HEK293 (cell line): ENCODE measurements at regions not wholly inside any gene's neighbourhood (a gene's known extent, or its start where the extent isn't known, plus 50 kb on each side); places are given as distances from the start of the nearest gene placed in this dataset.

Experiments
- ZBTB8A ChIP-seq: fragments of 450-650 bp; formaldehyde crosslinking; IDR thresholded peaks from 2 replicates; pipeline ENCODE4 v1.5.1; 2016; ENCODE audit warnings: missing biosample characterization, missing genetic modification characterization
- ZNF10 ChIP-seq: fragments of 450-650 bp; formaldehyde crosslinking; IDR thresholded peaks from 2 replicates; pipeline ENCODE4 v1.5.1; 2017; ENCODE audit warnings: missing biosample characterization, missing genetic modification characterization
- ZNF274 ChIP-seq, 2 experiments: fragments of 200-500 bp in 1 of 2; fragments of 450-650 bp in 1 of 2; sonication (Bioruptor generic) in 1 of 2; formaldehyde crosslinking in 1 of 2; IDR thresholded peaks; 2 replicates each; pipeline versions ENCODE4 v1.5.1 to v1.6.1; 2014 to 2016; ENCODE audit warnings: borderline replicate concordance in 1 of 2, inconsistent platforms in 1 of 2, low read length in 1 of 2, missing biosample characterization in 1 of 2, missing genetic modification characterization in 1 of 2
- TF ChIP-seq, protein P1 (sequence below): fragments of 450-650 bp; formaldehyde crosslinking; IDR thresholded peaks from 2 replicates; pipeline ENCODE4 v1.5.1; 2016; ENCODE audit warnings: missing biosample characterization, missing genetic modification characterization
- TF ChIP-seq, protein P2 (sequence below): fragments of 450-650 bp; formaldehyde crosslinking; IDR thresholded peaks from 2 replicates; pipeline ENCODE4 v1.5.1; 2017; ENCODE audit warnings: missing biosample characterization, missing genetic modification characterization
- TF ChIP-seq, protein P3 (sequence below): sonication (generic); formaldehyde crosslinking; IDR thresholded peaks from 2 replicates; pipeline ENCODE4 v1.8.1; 2022; ENCODE audit warnings: mild to moderate bottlenecking, moderate library complexity, missing genetic modification reagents
- TF ChIP-seq, protein P4 (sequence below): fragments of 450-650 bp; formaldehyde crosslinking; IDR thresholded peaks from 2 replicates; pipeline ENCODE4 v1.5.1; 2016; ENCODE audit warnings: missing biosample characterization, missing genetic modification characterization

DNA sequence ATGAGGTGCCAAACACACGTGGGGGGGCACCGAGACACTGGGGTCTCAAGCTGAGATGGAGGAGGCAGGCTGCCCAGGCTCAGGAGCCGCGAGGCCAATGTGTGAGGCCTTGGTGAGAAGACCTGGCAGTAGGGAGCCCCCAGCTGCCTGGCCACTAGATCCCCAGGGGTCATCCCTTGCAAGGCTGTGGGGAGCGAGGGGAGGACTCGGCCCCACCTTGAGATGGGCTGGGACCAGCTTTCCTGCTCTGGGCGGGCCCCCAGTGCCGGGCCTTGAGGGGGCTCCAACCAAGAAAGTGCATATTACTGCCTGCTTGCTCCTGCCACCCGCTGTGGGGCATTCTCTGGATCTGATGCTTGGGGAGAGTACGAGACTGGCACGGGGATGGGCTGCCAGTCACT is 107.0 kb downstream of the CTTN start:
- TF ChIP-seq, protein P1, sequence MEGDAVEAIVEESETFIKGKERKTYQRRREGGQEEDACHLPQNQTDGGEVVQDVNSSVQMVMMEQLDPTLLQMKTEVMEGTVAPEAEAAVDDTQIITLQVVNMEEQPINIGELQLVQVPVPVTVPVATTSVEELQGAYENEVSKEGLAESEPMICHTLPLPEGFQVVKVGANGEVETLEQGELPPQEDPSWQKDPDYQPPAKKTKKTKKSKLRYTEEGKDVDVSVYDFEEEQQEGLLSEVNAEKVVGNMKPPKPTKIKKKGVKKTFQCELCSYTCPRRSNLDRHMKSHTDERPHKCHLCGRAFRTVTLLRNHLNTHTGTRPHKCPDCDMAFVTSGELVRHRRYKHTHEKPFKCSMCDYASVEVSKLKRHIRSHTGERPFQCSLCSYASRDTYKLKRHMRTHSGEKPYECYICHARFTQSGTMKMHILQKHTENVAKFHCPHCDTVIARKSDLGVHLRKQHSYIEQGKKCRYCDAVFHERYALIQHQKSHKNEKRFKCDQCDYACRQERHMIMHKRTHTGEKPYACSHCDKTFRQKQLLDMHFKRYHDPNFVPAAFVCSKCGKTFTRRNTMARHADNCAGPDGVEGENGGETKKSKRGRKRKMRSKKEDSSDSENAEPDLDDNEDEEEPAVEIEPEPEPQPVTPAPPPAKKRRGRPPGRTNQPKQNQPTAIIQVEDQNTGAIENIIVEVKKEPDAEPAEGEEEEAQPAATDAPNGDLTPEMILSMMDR (tag by site-specific recombination) = no peak
- TF ChIP-seq ZBTB8A = no peak
- no peak for TF ChIP-seq ZNF10 (tag by site-specific recombination)
- TF ChIP-seq, protein P2, sequence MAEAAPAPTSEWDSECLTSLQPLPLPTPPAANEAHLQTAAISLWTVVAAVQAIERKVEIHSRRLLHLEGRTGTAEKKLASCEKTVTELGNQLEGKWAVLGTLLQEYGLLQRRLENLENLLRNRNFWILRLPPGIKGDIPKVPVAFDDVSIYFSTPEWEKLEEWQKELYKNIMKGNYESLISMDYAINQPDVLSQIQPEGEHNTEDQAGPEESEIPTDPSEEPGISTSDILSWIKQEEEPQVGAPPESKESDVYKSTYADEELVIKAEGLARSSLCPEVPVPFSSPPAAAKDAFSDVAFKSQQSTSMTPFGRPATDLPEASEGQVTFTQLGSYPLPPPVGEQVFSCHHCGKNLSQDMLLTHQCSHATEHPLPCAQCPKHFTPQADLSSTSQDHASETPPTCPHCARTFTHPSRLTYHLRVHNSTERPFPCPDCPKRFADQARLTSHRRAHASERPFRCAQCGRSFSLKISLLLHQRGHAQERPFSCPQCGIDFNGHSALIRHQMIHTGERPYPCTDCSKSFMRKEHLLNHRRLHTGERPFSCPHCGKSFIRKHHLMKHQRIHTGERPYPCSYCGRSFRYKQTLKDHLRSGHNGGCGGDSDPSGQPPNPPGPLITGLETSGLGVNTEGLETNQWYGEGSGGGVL (tag by site-specific recombination) = no peak
- TF ChIP-seq, protein P3, sequence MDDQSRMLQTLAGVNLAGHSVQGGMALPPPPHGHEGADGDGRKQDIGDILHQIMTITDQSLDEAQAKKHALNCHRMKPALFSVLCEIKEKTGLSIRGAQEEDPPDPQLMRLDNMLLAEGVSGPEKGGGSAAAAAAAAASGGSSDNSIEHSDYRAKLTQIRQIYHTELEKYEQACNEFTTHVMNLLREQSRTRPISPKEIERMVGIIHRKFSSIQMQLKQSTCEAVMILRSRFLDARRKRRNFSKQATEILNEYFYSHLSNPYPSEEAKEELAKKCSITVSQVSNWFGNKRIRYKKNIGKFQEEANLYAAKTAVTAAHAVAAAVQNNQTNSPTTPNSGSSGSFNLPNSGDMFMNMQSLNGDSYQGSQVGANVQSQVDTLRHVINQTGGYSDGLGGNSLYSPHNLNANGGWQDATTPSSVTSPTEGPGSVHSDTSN (CRISPR knock-in tag) = no peak
- no peak for TF ChIP-seq ZNF274 (IDR thresholded peaks at IDR 0.05; ENCODE audit: low read length)
- TF ChIP-seq ZNF274 (tag by site-specific recombination; IDR thresholded peaks at IDR 0.05; ENCODE audit: borderline replicate concordance) = no peak
- TF ChIP-seq, protein P4, sequence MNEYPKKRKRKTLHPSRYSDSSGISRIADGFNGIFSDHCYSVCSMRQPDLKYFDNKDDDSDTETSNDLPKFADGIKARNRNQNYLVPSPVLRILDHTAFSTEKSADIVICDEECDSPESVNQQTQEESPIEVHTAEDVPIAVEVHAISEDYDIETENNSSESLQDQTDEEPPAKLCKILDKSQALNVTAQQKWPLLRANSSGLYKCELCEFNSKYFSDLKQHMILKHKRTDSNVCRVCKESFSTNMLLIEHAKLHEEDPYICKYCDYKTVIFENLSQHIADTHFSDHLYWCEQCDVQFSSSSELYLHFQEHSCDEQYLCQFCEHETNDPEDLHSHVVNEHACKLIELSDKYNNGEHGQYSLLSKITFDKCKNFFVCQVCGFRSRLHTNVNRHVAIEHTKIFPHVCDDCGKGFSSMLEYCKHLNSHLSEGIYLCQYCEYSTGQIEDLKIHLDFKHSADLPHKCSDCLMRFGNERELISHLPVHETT (tag by site-specific recombination) = no peak
